ENCODE measurements at regions not wholly inside any gene's neighbourhood (a gene's known extent, or its start where the extent isn't known, plus 50 kb on each side); places are given as distances from the start of the nearest gene placed in this dataset.
"Not testable (repeated sequence)": the region's sequence is repeated elsewhere in the genome, so short reads cannot be mapped to it uniquely, and the experiment has no call there.

DNA sequence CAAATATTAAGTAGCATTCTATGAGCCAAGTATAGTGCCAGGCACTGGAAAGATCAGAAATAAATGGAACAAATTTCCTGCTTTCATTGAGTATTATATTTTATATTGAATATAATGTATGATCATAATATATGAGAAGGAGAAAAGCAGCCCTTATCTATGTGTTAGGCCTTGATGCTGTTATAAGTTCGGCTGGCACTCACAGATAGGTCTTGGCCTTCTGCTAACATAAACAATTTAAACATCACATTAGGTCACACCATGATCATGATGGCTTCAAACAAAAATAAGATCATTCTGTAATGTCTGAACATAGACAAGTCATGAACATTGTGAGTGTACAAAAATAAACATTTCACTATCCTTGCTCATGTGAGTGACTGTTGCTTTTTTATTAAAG is 584.0 kb upstream of the ZNF385D start:
- no peak for DNase-seq

DNA sequence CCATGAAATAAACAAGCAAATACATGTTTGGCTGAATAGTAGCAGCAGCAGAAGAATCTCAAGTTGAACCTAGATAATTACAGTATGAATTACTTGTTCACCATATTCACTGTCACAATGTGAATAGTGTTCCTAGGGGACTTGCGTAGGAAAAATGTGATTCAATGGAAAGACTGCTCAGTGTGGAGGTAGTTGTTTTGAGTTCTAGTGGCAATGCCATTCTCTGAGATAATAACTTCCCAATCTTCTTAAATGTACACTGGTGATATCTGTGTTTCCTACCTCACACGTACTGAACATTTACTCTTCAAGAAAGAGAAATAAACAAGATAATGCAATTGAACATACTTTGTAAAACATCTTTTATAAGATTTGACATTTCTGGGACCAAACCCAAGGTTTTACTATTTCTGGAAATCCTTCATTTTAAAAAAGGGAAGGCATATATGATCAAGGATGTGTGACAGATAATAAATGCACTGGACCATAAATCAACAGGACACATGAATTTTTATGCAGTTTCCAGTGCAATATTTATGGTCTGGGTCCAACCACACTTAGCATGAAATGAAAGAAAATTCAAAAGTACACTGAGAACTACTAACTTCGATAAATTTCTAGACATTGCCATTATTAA is 598.3 kb upstream of the ZNF385D start:
- no peak for DNase-seq

- DNase-seq, result no peak
These were observed 600.8 kb upstream of the ZNF385D start for GRCh38 chr3:22351806-22352205.

DNA sequence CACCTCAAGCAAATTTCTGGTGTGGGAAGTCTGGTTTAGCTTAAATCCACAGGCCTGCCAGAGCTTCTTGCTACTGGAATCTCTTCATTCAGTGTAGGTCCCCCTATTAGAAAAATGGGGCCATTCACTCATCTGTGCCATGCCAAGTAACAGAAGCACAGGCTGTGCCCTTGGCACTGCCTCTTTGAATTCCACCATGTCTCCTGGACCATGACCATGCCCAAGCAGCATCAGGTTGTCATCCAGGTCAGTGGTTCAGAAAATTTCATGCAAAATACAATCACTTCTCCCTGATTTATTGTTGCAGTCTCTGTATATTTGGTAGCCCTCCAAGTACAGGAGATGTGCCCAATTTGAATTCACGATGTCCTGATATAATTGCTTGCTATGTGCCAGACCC is 602.1 kb upstream of the ZNF385D start:
- no peak for DNase-seq

- DNase-seq, result no peak
These were observed 607.3 kb upstream of the ZNF385D start for GRCh38 chr3:22358334-22358733.

DNA sequence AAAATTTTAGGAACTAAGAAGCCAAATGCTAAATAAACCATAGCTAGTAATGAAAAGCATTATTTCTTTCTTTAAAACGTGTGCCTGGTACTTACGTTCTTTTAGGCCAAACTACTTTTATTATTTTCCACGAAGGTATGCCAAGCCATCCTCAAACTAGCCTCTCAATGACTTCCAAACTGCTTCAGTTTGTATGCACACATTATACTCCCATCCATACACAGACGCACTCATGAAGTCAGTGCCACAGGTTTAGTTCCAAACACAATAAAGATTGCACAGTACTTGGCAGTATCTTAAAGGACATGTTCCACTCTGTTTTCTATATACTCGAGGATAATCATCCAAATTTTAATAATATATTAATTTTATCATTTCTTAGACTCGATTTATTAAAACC is 609.2 kb upstream of the ZNF385D start:
- no peak for DNase-seq

DNA sequence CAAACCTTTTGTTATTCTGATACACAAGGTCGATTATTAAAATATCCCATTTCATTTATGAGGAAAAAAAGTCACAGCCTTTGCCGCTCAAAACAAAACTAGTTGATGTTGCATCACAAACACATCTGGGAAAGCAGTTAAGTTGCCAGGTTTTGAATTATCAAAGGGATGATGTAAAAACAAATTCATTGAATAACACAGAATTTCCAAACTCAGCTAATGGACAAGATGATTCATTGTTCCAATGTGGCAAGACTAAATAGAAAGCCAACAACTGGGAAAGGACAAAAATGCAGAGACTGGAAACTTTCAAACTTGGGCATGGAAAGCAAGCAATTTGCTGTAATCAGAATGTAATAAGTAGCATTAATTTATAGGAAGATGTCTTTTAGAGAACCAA is 610.0 kb upstream of the ZNF385D start:
- DNase-seq, result no peak

DNA sequence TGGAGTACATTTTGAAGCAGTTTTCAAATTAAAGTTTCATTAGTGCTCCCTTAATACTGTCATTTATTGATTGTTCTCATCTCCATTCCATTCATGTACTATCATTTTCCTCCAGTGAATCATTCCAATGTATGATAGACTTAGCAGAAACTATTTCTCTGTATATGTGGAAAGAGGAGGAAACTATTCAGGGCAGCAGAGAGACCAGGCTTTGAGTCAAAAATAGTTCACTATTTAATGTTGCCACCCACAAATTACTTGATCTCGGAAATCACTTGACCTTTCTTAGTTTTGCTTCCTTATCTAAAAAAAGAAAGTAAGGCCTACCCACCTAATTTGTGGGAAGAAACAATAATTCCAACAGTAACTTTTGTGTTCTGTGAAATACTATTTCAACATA is 610.5 kb upstream of the ZNF385D start:
- no peak for DNase-seq

DNA sequence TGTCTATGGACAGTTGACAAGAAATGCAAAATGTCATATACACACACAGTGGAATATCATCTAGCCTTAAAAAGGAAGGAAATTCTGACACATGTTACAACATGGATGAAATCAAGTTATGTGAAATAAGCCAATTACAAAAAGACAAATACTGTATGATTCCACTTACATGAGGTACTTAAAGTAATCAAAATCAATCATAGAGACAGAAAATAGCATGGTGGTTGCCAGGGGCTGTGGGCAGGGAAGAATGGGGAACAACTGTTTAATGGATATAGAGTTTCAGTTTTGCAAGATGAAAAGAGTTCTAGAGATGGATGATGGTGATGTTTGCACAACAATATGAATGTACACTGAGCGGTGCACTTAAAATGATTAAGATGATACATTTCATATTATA is 613.8 kb upstream of the ZNF385D start:
- DNase-seq, result no peak

- DNase-seq, result no peak
These were observed 615.8 kb upstream of the ZNF385D start for GRCh38 chr3:22366781-22367180.

DNA sequence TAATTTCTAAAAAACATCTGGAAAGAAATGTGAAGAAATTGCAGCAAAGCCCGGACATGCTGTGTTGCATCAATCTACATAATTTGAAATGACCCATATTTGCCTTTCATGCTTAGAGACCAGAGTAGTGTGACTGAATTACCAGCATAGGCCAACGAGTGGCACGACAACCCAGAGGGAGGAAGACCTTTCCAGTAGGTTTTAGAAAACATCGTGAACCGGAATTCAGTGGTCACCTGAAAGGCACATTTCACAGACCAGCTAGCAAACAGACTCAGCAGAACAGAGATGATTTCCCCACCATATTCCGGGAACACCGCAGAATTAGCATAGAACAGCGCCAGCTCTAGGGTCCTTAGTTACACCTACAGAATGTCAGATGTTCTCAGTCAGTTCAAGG is 620.0 kb upstream of the ZNF385D start:
- no peak for DNase-seq

DNA sequence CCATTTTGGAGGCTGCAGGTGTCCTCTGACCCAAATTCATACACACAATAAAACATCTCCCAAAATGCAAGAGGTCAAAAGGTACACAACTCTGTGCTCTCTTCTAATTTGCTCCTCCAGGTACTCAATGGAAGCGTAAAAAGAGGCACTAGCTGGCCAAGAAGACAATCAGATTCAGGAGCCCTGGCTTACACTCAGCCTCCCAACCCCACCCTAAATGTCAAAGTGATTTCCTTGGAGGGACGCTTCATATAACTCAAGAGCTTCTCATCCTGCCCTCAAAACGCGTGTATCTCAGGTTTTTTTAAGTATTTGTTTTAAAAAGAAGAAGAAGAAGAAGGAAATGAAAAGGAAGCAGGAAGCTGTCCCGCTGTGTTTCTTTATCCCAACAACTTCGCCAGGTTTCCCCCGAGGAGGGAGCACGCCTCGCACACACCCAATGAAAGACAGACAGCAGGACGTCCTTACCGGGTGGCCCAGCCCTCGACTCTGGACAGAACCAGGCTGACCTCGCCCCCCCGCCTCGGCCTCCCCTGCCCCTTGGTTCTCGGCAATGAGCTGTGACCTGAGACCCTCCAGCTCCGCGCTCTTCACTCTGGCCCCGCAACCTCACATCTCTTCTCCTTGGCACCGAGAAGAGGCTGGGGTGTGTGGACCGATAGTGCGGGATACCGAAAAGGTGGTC is 620.7 kb upstream of the ZNF385D start:
- no peak for DNase-seq

- no peak for DNase-seq
These were observed 621.5 kb upstream of the ZNF385D start for GRCh38 chr3:22372292-22373062.

- DNase-seq, result no peak
These were observed 622.2 kb upstream of the ZNF385D start for GRCh38 chr3:22373182-22373581.

GRCh38 chr3:22373827-22374226 is 622.8 kb upstream of the ZNF385D start:
- no peak for DNase-seq

GRCh38 chr3:22377421-22377820 is 626.4 kb upstream of the ZNF385D start:
- DNase-seq, result no peak

DNA sequence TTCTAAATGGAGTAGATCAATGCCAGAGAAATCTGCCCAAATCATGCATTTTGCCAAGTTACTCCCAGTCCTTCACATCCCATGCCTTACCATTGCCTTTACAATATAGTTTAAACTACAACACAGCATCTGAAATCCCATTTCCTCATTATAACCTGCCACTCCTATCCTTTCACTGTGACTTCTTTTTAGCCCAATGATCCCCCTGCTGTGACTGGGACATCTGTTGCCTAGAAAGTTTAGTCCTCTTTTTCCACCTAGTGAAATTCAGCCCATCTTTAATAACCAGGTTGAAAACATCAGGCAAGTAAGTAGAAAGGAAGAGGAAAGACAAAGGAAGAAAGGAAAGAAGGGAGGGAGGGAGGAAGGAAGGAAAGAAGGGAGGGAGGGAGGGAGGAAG is 627.9 kb upstream of the ZNF385D start:
- no peak for DNase-seq

- no peak for DNase-seq
These were observed 629.2 kb upstream of the ZNF385D start for GRCh38 chr3:22380253-22380652.

GRCh38 chr3:22381564-22381963 is 630.6 kb upstream of the ZNF385D start:
- DNase-seq, result not testable (repeated sequence)

DNA sequence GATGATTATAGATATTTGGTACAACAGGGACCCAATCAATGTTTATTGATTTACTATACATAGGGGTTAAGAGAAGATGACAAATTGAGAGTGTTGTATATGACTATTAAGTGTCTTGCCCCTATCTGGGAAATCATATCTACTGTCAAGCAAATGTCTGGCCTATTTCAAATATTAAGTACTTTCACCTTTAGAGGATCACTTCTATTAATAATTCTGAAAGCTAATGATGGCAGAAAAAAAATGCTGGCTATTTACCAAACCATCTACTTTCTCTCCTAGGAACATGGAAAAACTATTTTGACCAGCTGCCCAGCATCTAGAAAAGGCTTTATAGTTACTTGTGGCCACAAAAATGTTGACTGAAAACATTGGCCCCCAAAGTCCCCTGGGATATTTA is 632.3 kb upstream of the ZNF385D start:
- no peak for DNase-seq

DNA sequence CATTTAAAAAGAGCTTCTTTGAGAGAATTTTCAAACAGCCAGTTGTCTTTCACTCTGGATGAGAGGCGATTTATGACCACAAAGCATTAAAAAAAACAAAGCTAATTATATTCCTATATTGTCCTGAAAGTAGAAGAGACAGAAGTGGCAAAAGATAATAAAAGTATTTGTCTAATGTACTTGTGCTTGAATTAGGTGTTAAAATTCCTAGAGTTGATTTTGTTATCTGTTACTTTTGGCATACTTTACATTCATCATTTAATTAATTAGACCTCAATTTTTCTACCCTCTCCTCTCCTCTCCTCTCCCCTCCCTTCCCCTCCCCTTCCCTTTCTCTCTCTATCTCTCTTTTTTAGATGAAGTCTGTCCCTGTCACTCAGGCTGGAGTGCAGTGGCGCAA is 635.1 kb upstream of the ZNF385D start:
- no peak for DNase-seq

DNA sequence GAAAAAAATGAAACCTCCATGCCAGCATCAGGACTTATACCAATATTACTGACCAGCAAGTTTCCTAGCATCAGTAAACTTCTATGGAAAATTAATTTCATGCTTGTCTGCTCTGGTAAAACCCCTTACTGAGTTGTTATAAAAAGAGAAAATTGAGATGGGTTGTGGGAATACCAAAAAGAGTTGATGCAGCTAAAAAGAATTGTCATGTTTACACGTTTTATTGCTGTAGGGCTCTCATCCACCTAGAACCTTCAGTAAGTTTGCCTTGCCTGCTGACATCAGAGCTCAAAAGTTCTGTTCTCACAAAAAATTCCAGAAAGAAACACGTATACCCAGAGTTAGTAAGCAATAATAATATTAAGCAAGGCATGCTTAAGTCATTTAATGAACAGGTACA is 641.3 kb upstream of the ZNF385D start:
- no peak for DNase-seq

DNA sequence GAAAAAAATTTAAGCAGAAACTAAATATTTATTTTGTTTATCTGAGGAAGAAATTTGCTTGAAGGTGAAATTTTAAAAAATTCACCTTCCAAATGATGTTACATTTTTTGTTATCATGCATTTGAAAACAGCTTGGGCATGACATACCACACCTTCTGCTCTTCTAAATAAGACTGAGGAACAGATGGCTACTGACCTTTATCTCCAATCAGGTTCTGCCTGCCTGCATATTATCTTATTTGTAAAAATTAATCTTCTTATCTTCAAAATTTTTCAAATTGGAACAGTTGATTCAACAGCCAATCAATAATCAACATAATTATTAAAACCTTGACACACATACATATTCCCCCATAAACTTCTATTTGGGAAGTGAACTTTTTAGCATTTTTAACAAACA is 641.8 kb upstream of the ZNF385D start:
- no peak for DNase-seq

DNA sequence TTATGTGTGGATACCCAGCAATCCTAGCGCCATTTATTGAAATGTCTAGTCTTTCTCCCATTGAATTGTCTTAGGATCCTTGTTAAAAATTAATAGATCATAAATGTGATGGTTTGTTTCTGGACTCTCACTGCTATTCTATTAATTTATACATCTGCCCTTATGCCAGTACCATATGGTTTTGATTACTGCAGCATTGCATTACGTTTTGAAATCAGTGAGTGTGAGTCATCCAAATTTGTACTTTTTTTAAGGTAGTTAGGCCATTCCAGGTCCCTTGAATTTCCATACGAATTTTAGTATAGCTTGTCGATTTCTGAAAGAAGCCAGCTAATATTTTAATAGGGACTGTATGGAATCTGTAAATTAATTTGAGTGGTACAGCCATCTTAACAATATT is 648.6 kb upstream of the ZNF385D start:
- no peak for DNase-seq

Measured in NCI-H2227 treated with DMSO at 0.1 percent for 48 hours (cell line).